Sciatic nerve (tissue), 2 donors: ENCODE measurements at regions not wholly inside any gene's neighbourhood (a gene's known extent, or its start where the extent isn't known, plus 50 kb on each side); places are given as distances from the start of the nearest gene placed in this dataset.

Experiments used
- ATAC-seq: fragments of 200-7000 bp; cut with Tn5 transposase; one replicate; pipeline ENCODE4 v1.9.1; 2020; ENCODE audit warnings: mild to moderate bottlenecking, moderate library complexity
- DNase-seq: peaks from one replicate; pipeline ENCODE4 v3.0.0-alpha.2; 2020; ENCODE audit warnings: low spot score
- intact Hi-C: fragments of 100-400 bp; cut with DNase I; formaldehyde crosslinking; loops from one replicate; pipeline ENCODE4 v1.14.2; 2022
- donor health status: DM: no; HTN: no; CAD: no.
- donor health status: DM: no; HTN: no; CAD: no.

DNA sequence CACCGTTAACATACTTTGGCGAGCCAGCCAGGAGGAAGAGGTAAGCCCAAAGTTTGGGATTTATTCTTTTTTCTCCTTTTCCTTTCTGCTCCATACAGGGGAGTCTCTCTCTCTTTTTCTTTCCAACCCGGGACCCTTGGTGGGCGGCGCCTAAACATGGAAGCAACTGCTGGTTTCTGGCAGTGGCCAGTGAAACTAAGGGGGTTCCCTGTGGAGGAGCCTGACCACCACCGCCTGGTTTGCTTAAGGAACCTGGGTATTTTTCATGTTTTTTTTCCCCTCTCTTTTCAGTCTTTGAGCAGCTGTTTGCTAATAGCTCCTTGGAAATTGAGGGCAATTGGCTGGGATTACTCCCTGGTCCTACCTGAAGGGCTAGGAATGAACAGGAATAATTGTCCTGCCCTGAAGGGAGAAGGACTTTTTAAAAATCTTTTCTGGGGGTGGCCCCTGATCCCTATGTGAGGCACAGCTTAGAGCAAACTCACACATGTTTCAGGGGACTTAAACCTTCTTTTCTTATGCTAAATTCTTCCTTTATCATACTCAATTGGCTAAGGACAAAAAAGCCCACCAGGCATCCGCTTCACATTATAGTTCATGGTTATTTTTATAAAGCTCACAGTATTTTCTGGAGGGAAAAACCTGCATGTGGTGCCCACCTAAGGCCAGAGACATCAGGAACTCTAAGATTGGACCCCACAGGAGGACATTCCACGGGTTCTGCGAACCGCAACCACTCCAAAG is 61.3 kb upstream of the PLD5 start:
- intact Hi-C loops, result no loop called here
- ATAC-seq (no peak), DNase-seq (no peak)

DNA sequence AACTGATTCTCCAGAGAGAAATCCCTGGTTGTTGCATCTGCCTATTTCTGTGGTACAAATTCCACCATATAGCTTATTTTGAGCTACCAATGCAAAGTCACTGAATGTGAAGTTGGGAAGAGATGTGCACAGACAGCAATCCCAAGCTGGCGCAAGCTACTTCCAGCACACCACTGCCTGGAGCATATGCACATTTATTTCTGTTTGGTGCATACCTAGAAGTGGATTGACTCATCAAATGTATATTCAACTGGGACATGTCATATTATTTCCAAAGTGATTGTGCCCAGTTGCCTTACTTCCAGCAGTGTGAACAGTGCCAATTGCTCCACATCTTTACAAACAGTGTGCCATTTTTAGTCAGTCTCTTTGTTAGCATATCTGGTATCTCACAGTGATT is 58.2 kb upstream of the PLD5 start:
- ATAC-seq (no peak), DNase-seq (no peak)
- intact Hi-C loops, result no loop called here

DNA sequence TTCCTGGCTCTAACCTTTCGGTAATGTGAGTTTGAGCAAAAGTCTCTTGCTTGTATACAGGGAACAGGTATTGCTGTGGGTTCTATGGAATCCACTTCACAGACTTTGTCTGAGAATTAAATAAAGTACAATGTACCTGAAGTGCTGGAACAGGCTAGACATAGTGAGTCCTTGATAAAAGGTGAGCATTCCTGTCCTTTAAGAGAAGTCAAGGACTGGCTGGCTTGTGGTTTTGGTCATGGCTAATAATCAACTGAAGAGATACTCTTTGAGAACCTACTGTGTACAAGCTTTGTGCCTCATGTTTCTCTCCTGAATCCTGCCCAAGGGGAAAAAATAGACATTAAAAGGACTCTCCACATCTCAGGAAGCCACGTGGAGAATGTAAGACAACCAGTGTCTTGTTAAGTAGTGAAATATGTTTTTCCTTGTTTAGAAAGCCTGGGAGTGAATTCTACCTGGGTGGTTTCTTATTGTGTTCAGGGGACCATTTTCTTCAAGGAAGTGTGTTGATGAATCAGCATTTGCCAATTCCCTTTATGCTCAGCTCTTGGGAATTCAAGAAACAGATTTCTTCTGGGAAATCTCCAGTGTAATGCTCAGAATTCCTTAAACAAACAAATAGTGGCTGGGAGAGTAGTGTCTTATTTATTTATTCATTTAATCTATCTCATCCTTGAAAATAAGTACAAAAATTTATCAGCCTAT is 55.2 kb upstream of the PLD5 start:
- intact Hi-C loops, result no loop called here
- ATAC-seq (no peak), DNase-seq (no peak)
